GM21786 (cell line): ENCODE measurements at regions not wholly inside any gene's neighbourhood (a gene's known extent, or its start where the extent isn't known, plus 50 kb on each side); places are given as distances from the start of the nearest gene placed in this dataset.
A peak's percentile ranks its signal among the peaks of the same experiment; 100 is the strongest.
"Not testable (repeated sequence)": the region's sequence is repeated elsewhere in the genome, so short reads cannot be mapped to it uniquely, and the experiment has no call there.

Experiments used
- ATAC-seq: cut with Tn5 transposase; IDR thresholded peaks from one replicate; pipeline ENCODE4 v1.9.1; 2021; ENCODE audit not compliant: unreplicated experiment

DNA sequence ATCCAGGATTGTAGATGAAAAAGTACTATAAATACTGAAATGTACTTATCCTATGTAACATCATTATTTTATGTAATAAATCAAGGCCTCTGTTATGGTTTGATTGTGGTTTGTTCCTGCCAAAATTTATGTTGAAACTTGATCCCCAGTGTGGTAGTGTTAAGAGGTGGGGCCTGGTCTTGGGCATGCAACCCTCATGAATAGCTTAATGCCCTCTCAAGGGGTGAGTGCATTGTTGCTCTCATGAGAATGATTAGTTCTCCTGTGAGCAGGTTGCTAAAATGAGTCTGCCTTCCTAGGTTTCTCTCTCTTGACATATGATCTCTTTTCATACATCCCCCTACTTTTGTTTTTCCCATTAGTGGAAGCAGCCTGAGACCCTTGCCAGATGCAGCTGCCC is 915.4 kb downstream of the TSN start:
- no peak for ATAC-seq

DNA sequence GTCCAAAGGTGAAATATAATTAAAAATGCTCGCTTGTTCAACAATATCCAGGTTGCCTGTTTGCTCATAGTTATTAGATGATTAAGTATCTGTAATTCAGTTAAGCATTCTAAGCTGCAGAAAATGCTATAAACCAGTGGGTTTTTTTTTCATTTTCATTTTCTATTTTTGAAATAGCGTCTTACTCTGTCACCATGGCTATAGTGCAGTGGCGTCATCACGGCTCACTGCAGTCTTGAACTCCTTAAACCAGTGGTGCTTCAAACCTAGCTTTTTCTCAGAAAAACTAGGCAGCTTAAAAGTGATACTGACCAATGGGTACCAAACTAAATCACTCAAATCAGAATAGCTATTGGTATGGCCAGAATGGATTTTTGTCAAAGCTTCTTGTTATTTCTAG is 925.2 kb downstream of the TSN start:
- no peak for ATAC-seq

DNA sequence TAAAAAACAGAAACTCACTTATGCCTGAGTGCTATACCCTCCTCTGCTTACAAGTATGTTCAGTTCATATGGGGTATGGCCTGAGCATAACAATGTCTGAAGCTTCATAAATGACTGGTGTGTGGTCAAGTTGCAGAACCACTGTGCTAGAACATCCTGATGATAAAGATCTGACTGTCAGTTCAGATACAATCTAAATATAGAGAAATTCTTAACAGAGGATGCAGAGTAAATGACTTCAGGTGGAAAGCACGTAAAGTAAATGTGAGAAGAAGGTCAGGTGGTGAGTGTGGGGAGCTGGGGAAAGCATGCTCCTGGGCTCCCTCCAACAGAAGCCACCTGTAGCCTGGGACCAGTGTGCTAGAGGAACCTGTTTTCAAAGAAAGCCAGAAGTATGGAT is 926.2 kb downstream of the TSN start:
- no peak for ATAC-seq

DNA sequence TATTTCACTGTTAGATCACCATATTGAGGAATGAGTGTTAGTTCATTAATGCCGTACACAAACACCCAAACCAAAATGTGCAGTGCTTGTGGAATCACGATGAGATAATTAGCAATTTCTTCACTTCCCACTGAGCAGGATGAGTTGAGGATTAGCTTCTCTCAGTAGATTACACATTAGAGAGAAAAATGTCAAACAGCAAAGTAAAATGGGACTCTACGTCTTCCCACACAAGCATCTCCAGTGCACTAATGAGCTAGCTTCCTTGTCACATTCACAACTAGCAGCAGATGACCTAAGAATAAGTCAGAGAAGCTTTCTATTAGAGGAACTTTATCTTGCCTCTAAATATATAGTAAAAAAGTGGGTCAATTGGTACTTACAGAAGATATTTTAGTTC is 926.9 kb downstream of the TSN start:
- ATAC-seq, result no peak

DNA sequence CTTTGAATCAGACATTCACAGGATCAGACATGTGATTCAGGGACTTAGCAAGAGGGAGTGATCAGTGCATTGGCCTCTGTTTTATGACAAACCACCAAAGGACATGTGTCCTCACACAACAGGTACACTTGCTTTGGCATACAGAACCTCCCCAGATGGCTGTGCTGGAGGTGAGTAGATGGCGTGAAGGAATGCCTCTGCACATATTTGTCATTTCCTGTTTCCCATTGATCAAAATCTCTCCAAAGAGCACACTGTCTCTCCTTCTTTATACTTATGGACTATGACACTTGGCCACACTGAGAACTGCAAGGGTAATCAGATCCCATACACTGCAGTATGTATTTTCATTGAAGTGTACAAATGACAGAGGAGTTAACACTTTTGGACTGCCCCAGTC is 927.6 kb downstream of the TSN start:
- ATAC-seq, result no peak

DNA sequence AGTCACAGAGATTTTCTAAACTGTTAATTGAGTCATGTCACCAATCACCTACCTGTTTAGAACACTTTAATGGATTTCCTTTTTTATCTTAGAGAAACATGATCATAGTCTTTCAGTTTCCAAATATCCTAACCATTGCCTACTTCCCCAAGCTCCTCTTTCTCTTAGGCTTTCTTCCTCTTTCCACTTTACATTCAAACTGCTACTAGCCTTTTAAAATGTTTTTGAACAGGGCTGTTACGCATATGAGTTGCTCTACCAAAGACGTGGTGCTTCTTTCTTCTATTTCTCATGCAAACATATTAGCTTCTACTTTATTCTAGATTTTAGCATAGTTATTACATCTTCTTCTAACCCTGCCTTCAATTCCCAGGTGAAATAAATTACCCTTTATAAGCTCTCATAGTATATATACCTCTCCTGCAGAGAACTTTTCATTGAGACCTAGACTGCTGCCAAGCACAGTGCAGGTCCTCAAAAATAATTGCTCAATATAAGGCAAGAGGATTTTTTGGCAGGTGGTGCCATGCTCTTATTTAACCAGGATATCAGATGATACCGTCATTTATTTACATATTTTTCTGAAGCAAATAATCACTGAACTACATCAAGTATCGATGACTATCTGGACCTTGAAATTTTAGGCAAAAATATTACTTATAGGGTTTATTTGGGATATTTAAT is 937.1 kb downstream of the TSN start:
- ATAC-seq, result no peak

DNA sequence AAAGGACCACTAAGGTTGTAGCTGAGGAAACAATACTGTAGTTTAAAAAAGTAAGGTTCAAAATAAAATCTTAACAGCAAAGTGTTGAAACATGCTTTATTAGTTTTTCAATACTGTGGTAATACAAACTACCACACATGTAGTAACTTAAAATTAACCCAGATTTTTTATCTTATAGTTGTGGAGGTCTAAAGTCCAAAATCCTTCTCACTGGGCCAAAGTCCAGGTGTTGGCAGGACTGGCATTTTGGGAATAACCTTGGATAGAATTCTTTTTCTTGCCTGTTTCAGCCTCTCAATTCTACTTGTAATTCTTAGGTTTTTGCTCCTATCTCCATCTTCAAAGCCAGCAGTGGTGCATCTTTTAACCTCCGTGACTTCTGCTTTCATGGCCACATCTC is 942.0 kb downstream of the TSN start:
- ATAC-seq, result no peak

DNA sequence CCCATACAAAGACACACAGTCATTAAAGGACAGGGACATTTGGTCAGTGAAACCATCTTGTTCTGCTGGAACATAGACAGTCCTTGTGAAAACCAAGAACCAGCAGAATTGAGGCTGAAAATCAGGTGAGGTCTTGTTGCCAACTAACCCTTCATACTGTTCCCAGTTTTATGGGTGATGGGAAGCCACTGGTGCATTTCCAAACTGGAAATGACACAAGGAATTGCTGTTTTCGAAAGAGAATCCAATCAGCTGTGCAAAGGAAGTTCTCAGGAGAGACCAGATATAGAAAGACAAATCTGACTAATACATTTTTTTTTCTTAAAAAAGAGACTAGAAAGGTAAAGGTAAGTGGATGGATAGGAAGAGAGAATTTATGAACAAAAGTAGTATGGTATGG is 948.2 kb downstream of the TSN start:
- no peak for ATAC-seq

DNA sequence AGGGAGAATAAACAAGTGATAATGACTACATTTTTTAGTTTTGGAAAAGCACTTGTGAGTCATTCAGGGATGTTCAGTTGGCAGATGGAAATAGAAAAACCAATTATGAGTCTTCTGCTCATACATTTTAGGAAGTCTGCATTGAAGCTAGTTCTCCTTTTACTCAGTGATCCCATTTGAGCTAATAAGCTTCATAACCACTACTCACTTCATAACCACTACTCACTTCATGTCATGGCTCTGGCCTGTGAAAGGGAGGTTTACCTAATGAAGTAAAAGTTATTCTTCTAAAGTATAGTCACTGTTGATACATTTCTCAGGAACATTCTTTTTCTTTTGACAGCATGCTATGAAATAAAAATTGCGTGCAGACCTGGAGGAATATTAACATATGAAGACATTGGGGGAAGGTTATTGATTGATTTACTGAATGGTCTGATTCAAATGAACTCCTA is 948.7 kb downstream of the TSN start:
- ATAC-seq, result no peak

DNA sequence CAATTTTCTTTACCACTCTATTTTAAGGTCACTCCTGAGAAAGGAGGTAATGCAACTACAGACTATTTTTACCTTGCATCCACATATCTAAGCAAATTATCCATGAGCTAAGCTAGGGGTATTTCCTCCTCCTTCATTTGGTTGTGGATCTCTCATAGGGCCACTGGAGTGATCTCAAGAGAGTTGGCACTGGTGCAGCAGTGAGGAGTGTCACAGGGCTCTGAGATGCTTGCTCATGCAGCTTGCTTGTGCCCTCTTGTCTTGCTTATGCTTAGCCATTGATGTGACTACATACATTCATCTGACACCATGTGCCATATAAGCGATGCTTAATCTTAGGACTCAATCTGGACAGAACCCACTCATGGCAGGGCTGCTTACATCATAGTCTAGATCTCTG is 950.3 kb downstream of the TSN start:
- ATAC-seq, result no peak

DNA sequence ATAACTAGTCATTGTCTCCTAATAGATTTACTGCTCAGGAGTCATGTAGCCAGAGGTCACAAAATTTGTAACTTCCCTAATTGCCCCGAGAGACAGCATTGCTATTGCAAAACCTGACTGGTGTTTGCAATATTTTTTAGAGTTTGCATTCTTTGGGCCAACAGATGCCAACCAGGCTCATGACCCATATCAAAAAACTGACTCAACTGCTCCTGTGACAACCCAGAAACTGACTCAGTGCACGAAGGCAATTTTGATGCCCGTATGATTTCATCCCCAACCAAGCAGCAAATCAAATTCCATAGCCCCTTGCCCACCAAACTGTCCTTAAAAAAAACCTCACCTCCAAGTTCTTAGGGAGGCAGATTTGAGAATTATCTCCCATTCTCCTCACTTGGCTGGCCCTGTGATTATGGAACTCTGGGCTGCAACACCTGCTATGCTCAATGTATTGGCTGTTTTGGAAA is 951.3 kb downstream of the TSN start:
- ATAC-seq, result no peak

DNA sequence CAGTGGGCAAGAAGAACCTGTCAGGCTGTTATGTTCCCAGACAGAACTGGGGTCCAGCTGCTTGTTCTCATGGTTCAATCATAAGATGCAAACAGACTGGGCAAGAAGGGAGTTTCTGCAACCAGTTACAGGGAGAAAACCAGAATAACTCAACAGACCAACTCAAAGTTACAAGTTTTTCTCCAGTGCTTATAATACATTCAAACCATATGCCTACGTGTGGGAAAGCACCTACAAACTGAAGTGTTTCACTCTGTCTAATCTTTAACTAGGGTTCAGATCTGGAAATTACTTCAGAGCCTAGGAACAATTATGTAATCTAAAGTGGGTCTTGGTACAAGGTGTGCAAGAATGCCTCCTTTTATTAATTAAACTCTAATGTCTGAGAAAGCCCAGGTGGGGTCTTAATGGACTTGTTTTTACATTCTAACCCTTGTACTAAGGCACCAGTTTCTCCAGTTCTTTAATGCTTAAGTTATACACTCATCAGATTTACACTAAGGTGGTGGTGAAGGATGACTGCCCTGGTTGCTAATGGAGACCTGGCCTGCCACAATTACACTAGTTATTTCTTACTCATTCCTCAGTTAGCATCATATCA is 951.9 kb downstream of the TSN start:
- peak; percentile 70 for ATAC-seq

DNA sequence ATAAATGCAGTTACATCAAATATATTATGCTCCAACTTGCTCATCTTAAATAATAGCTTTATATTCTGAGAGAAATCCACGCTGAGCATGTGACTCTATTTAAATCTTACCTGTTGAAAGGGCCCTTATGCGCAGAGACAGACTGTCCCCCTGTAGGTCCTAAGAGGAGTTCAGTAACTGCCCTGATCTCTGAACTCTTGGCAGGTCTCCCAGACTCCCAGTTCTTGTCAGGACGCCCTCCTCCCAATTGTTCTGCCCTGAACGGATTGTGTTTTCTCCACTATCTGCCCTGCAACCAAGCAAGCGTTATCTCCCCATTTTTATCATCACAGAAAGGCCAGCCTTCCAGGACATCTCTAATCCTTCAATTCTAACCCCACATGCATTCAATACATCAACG is 954.6 kb downstream of the TSN start:
- ATAC-seq, result no peak

DNA sequence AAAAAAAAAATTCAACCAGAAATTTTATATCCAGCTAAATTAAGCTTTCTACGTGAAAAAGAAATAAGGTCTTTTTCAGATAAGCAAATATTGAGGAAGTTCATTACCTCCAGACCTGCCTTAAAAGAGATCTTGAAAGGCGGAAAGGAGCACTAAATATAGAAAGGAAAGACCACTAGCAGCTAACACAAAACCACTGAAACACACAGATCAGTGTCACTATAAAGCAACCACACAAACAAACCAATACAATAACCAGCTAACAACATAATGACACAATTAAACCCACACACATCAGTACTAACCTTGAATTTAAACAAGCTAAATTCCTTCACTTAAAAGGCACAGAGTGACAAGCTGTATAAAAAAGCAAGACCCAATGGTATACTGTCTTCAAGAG is 958.3 kb downstream of the TSN start:
- ATAC-seq, result no peak

DNA sequence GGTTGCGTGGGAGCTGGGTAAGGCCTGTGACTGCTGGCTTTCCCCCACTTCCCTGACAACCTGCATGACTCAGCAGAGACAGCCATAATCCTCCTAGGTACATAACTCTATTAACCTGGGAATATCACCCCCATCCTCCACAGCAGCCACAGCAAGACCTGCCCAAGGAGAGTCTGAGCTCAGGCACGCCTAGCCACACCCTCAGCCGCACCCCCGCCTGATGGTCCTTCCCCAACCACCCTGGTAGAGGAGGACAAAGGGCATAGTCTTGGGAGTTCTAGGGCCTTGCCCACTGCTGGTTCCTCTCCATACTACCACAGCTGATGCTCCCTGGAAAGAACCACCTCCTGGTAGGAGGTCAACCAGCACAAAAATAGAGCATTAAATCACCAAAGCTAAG is 965.4 kb downstream of the TSN start:
- not testable (repeated sequence) for ATAC-seq

DNA sequence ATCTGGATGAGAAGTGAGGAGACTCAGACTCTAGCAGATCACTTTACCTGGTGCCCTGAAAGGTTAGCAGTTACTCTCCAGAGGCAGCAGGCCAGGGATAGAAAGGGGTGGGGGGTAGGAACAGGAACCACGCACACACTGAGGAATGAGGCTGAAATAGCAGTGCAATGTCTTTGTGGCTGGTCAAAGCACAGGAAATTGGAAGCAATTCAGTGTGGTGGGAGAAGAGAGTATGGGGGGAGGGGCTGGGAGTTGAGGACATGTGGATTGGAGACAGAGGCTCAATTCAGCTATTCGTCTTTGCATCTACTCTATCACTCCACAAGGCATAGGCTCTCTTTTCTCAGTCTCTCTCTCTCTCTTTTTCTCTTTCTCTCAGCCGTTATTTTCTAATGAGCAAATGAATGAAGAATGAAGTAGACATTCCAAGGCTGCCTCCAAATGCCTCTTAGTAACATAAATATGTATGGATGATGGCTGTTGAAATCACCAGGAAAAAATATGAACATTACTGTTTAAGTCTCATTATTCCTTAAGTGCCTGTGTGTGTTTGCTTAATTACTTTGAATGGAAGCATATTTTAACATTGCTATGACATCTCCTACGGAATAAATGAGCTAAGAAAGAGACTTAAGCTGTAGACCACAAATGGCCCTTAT is 979.4 kb downstream of the TSN start:
- no peak for ATAC-seq

DNA sequence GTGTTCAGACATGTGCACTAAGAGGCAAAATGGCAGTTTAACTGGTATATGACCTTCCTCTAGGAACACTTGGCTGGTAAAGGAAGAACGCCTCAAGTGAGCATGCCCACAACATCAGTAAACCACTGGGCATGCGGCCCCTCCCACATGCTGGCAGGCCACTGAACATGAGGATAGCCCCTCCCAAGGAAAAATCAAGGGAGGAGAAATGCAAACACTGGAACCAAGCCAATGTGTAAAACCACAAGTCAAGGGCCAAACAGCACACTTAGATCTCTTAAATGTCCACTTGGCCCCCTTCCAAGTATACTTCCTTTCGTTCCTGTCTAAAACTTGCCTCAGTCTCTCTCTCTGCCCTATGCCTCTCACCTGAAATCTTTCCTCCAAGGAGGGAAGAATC is 980.8 kb downstream of the TSN start:
- ATAC-seq, result no peak

DNA sequence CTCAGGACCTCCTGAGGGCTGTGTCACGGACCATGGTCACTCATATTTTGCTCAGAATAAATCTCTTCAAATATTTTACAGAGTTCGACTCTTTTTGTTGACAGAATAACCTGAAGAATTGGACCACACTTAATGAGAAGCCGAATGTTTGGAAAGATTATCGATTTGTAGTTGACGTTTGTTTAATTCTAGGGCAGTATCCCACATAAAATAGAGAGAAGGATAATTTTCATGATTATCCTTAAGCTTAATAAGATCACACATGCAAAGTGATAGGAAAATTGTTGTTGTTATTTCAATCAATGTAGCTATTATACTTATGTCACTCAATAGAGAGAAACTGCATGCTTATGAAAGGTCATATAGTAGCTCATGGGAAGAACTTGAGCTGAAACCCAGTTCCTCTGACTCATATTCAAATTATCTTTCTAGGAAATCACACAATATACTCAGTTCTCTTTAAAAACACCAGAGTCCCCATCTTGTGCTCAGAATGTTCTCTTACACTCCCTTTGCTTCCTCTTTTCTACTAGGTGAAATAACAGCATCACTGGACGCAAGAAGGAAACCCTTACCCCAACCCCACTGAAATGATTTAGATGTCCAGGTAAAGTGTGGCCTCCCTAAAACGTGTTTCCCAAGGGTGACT is 982.1 kb downstream of the TSN start:
- peak; percentile 93 for ATAC-seq

DNA sequence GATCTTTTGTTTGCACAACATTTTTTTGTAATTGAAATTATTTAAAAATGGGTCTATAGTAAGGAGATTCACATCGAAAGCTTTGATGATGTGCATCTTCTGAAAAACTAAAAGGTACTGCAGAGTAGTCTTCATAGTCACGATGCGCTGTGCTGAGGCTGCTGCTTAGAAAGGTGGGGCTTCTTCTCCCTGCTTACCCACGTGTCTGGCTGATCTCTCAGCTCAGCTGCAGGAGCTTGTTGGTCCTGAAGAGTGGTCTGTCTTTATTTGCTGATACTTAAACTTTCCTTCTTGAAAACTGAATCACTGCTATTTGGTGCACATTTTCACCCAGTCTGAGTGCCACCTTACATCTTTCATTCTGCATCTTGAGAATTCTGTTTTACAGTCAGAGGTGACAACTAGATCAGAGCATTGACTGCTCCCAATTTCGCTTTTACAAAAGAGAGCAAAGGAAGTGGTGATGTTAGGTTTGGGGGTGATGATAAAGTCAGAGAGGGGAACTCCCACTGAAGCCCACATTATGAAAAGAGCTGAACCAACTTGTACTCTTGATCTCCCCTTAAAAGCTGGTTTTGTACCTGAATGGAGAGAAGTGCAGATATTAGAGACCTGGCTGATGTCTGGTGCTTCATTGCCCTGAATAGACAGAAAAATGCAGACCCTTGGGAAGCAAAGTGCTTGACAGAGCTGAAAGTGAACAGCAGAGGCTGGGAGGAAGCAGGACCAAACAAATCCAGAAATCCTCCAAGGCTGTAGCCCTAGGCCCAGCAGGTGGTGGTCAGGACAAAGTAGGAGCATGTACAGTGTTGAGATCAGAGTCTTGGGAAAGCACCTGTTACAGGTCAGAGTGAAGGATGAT is 984.5 kb downstream of the TSN start:
- no peak for ATAC-seq

DNA sequence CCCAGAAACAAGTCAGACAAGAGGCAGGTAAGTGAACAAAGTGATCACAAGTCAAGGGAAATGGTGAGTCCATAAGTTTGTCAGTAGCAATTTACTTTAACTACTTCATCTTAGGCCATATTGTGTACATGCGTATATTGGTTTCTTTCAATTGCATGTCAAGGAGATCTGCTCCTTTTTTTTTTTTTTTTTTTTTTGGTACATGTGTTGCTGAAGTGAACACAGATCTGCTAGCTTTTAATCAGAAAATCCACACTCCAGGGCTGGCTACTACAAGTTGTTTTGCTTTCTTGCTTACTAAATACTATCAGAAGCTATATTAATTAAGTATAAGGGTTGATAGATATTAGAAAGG is 985.1 kb downstream of the TSN start:
- no peak for ATAC-seq

DNA sequence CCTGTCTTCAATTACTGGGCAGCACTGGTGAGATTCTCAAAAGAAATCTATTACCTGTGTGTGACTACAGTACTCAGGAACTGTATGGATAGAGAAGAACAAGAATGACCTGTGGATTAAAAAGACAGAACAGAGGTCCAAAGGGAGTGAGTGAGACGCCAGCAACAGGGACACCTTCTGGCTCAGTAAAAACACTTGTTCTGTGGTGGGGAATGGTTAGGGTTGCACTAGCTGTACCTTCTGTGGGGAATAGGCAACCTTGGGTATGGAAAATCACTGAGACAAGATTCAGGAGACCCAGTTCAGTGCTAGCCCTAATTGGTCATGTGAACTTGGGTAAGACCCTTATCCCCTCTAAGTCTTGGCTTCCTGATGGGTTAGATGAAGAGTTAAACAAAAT is 986.0 kb downstream of the TSN start:
- no peak for ATAC-seq
